Urinary bladder (tissue), 3 donors: ENCODE measurements at regions not wholly inside any gene's neighbourhood (a gene's known extent, or its start where the extent isn't known, plus 50 kb on each side); places are given as distances from the start of the nearest gene placed in this dataset.
"Not testable (repeated sequence)": the region's sequence is repeated elsewhere in the genome, so short reads cannot be mapped to it uniquely, and the experiment has no call there.

Experiments
- DNase-seq: peaks from one replicate; pipeline ENCODE4 v3.0.0-alpha.2; 2015; ENCODE audit errors: extremely low spot score
- H3K27ac ChIP-seq: one replicate; pipeline ENCODE4 v1.5.1; 2013; ENCODE audit warnings: low read depth, mild to moderate bottlenecking, moderate library complexity
- H3K36me3 ChIP-seq: one replicate; pipeline ENCODE4 v1.6.1; 2013; ENCODE audit warnings: mild to moderate bottlenecking, moderate library complexity; ENCODE audit not compliant: insufficient read depth
- H3K4me1 ChIP-seq: one replicate; pipeline ENCODE4 v1.6.1; 2013; ENCODE audit warnings: mild to moderate bottlenecking, moderate library complexity; ENCODE audit not compliant: insufficient read depth
- H3K4me3 ChIP-seq: one replicate; pipeline ENCODE4 v1.5.1; 2013; ENCODE audit warnings: low read depth, low read length
- WGBS: extraction: QIAGEN DNeasy Blood & Tissue Kit; methylation state at CpG from one replicate; pipeline ENCODE4 v1.1.7; 2013; 5-methylcytosine and 5-hydroxymethylcytosine counted together
- donor health status: healthy with polysubstance abuse.
- donor health status: healthy.

DNA sequence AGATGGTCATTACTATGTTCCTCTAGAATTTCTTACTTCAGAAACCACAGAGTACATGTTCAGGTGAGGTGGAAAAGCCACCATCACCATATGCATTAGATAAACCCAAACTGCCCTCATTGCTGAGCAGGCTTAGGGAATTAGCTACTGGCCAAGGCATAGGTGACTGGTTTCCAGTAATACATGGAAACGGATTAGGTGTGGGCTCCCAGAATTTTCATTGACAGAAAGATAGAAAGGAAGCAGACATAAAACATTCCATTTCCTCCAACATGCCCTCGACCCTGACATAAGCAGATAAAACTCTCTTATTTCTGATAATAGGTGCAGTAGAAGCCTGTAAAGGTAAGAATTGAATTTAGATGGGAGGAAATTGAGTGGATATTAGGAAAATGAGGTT lies 1466.1 kb downstream of the SUCLG1 start:
- Histone ChIP-seq H3K36me3 (no peaks in the 10 kb centered on the region), H3K27ac (no peak overlapping the region), H3K4me1 (no peaks in the 10 kb centered on the region), H3K4me3 (no peak overlapping the region)
- 50% methylated on average over 2 of the region's 2 CpGs for WGBS
- DNase-seq = no peak

GRCh38 chr2:82987706-82988105 lies 1471.4 kb downstream of the SUCLG1 start:
- H3K36me3 ChIP-seq, H3K4me3 ChIP-seq, DNase-seq, H3K4me1 ChIP-seq, H3K27ac ChIP-seq: not testable (repeated sequence)
- WGBS = 92% methylated on average over 6 of the region's 6 CpGs

DNA sequence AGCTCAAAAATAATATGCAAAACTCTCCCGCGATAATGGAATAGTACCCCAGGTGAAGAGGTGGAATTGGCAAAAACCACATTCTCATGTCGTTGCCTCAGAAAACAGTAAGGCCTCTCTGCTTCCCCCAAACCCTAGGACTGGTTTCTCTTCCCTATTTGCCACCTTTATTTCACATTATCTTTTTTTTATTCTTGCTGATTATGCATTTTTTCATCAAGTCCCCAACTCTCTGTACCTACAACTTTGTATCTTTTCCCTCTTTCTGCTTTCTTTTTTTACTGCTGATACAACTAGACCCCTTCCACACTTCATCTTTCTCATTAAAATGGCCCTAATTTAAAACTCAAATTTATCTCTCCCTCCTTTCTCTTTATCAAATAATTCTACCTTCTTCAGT lies 1472.2 kb downstream of the SUCLG1 start:
- H3K4me1 ChIP-seq = no peaks in the 10 kb centered on the region
- 94% methylated on average over 3 of the region's 3 CpGs for WGBS
- no peaks in the 10 kb centered on the region for H3K36me3 ChIP-seq
- DNase-seq = no peak
- no peak overlapping the region for H3K27ac ChIP-seq
- no peak overlapping the region for H3K4me3 ChIP-seq

- H3K4me1 ChIP-seq = no peaks in the 10 kb centered on the region
- 96% methylated on average over 18 of the region's 18 CpGs for WGBS
Observed at GRCh38 chr2:82985572-82986197, 1473.4 kb downstream of the SUCLG1 start.

GRCh38 chr2:82968358-82968757 lies 1490.7 kb downstream of the SUCLG1 start:
- Histone ChIP-seq H3K4me3 (no peak overlapping the region), H3K36me3 (no peaks in the 10 kb centered on the region), H3K27ac (no peak overlapping the region), H3K4me1 (no peaks in the 10 kb centered on the region)
- no peak for DNase-seq

More at GRCh38 chr2:82985572-82986197, 1473.4 kb downstream of the SUCLG1 start:
- Histone ChIP-seq H3K27ac (no peak overlapping the region), H3K4me3 (no peak overlapping the region), H3K36me3 (no peaks in the 10 kb centered on the region)
- DNase-seq = no peak

DNA sequence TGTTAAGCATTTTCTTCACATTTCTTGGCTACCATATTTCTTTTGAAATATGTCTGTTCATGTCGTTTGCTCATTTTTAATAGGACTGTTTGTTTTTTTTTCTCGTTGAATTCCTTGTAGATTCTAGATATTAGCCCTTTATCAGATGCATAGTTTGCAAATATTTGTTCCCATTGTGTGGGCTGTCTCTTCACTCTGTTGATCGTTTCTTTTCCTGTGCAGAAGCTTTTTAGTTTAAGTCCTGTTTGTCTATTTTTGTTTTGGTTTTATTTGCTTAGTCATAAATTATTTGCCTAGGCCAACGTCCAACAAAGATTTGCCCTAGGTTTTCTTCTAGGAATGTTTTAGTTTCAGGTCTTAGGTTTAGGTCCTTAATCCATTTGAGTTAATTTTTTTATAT lies 1494.7 kb downstream of the SUCLG1 start:
- Histone ChIP-seq H3K4me3 (no peak overlapping the region), H3K27ac (no peak overlapping the region), H3K36me3 (no peaks in the 10 kb centered on the region), H3K4me1 (no peaks in the 10 kb centered on the region)
- 70% methylated on average over 4 of the region's 4 CpGs for WGBS
- DNase-seq = no peak

DNA sequence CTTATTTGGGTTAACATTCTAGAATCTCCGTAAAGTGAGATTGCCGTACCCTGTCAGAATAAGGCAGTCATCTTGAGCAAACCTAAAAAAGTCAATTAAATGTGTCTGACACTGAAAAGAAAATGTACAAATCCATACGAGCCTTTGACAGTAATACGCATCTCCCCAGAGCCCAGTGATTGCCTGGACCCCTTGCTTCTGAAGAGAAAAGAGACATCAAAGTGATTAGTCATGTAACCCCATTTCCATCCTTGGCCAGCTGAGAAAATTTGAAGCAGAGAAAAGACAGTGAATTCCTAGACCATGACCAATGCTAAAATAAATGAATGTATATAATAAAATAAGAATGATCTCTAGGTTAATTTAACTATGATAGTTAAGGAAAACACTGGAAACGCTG lies 1499.4 kb downstream of the SUCLG1 start:
- no peaks in the 10 kb centered on the region for H3K4me1 ChIP-seq
- no peak overlapping the region for H3K27ac ChIP-seq
- no peak for DNase-seq
- 86% methylated on average over 5 of the region's 5 CpGs for WGBS
- H3K36me3 ChIP-seq = no peaks in the 10 kb centered on the region
- H3K4me3 ChIP-seq = no peak overlapping the region

DNA sequence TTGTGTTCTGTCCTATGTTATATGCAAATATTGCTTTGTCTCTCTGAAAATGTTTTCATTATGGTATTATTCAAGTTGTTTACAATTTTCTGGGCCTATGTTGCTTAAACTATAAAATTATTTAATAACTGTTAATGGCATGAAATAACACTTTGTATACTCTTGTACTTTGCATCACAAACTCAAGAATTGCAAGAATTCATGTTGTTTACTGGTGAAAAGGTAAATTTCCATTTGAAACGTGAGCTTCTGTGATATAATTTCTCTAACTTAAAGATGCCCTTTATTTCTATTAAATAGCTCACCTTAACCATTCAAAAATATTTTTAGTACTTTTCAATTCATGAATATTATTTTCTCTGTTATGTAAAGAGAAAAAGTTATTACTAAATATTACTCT lies 1504.2 kb downstream of the SUCLG1 start:
- H3K4me1 ChIP-seq = no peaks in the 10 kb centered on the region
- H3K27ac ChIP-seq = no peak overlapping the region
- no peaks in the 10 kb centered on the region for H3K36me3 ChIP-seq
- 79% methylated on average over 1 of the region's 1 CpG for WGBS
- no peak for DNase-seq
- no peak overlapping the region for H3K4me3 ChIP-seq

DNA sequence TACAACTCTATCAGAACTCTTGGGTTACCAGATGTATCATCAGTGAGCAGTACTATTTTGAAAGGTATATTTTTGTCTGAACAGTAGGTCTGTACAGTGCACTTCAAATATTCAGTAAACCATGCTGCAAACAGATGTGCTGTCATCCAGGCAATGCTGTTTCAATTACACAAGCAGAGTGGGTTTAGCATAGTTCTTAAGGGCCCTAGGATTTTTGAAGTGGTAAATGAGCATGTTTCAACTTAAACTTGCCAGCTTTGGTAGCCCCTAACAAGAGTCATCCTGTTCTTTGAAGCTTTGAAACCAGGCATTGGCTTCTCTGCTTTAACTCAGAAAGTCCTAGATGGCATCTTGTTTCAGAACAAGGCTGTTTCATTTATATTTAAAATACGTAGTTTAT lies 1519.9 kb downstream of the SUCLG1 start:
- no peak for DNase-seq
- WGBS = 91% methylated on average over 1 of the region's 1 CpG
- Histone ChIP-seq H3K4me1 (no peaks in the 10 kb centered on the region), H3K36me3 (no peaks in the 10 kb centered on the region), H3K27ac (no peak overlapping the region), H3K4me3 (no peak overlapping the region)

DNA sequence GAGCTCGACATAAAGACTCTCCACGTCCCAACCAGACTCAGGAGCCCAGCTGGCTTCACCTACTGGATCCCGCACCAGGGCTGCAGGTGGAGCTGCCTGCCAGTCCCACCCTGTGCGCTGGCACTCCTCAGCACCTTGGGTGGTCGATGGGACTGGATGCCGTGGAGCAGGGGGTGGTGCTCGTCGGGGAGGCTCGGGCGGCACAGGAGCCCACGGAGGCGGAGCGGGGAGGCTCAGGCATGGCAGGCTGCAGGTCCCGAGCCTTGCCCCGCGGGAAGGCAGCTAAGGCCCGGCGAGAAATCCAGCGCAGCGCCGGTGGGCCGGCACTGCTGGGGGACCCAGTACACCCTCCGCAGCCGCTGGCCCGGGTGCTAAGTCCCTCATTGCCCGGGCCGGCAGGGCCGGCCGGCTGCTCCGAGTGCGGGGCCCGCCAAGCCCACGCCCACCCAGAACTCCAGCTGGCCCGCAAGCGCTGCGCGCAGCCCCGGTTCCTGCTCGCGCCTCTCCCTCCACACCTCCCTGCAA lies 1520.7 kb downstream of the SUCLG1 start:
- not testable (repeated sequence) for H3K4me3 ChIP-seq

GRCh38 chr2:82913566-82913965 lies 1545.5 kb downstream of the SUCLG1 start:
- Histone ChIP-seq H3K36me3 (no peaks in the 10 kb centered on the region), H3K4me3 (no peak overlapping the region)
- 85% methylated on average over 2 of the region's 2 CpGs for WGBS

More for the DNA sequence above, 1520.7 kb downstream of the SUCLG1 start:
- 99% methylated on average over 36 of the region's 40 CpGs for WGBS
- not testable (repeated sequence) for H3K36me3 ChIP-seq, H3K27ac ChIP-seq, H3K4me1 ChIP-seq, DNase-seq

DNA sequence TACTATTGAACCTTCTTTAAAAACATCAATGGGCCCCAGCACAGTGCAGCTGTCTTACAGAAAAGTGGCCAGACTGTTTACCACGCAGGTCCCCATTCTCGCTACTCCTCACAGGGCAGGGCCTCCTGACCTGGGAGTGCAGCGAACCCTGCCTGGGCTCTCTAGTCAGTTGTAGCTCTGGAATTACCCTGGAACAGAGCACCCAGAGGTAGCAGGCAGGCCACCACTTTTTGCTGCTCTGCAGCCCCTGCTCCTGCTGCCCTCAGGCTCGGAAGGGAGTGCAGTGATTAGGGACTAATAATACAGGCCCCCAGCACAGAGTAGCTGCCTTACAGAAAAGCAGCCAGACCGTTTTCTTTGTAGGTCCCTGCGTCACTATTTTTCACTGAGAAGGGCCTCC lies 1563.0 kb downstream of the SUCLG1 start:
- WGBS = 91% methylated on average over 6 of the region's 6 CpGs
- Histone ChIP-seq H3K4me3 (no peak overlapping the region), H3K36me3 (no peaks in the 10 kb centered on the region), H3K4me1 (no peaks in the 10 kb centered on the region), H3K27ac (no peak overlapping the region)
- no peak for DNase-seq

More at GRCh38 chr2:82913566-82913965, 1545.5 kb downstream of the SUCLG1 start:
- no peak overlapping the region for H3K27ac ChIP-seq
- no peaks in the 10 kb centered on the region for H3K4me1 ChIP-seq
- DNase-seq = no peak

- no peak for DNase-seq
- Histone ChIP-seq H3K36me3 (no peaks in the 10 kb centered on the region), H3K4me3 (no peak overlapping the region), H3K4me1 (no peaks in the 10 kb centered on the region), H3K27ac (no peak overlapping the region)
- 48% methylated on average over 2 of the region's 2 CpGs for WGBS
Observed at GRCh38 chr2:82893190-82893589, 1565.9 kb downstream of the SUCLG1 start.

DNA sequence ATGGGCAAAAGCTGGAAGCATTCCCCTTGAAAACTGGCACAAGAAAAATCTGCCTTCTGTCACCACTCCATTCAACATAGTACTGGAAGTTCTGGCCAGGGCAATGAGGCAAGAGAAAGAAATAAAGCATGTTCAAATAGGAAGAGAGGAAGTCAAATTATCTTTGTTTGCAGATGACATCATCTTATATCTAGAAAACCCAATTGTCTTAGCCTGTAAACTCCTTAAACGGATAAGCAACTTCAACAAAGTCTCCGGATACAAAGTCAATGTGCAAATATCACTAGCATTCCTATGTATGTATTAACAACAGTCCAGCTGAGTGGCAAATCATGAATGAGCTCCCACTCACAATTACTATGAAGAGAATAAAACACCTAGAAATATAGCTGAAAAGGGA lies 1579.3 kb downstream of the SUCLG1 start:
- Histone ChIP-seq H3K27ac (no peak overlapping the region), H3K36me3 (no peaks in the 10 kb centered on the region), H3K4me3 (no peak overlapping the region), H3K4me1 (no peaks in the 10 kb centered on the region)
- whole genome bisulfite sequencing = 48% methylated on average over 2 of the region's 2 CpGs
- no peak for DNase-seq

GRCh38 chr2:82875858-82876257 lies 1583.2 kb downstream of the SUCLG1 start:
- H3K27ac ChIP-seq = no peak overlapping the region
- 85% methylated on average over 6 of the region's 6 CpGs for WGBS
- H3K4me3 ChIP-seq = no peak overlapping the region
- no peaks in the 10 kb centered on the region for H3K36me3 ChIP-seq
- no peak for DNase-seq
- H3K4me1 ChIP-seq = no peaks in the 10 kb centered on the region
